IMR-90 (cell line): ENCODE measurements at regions not wholly inside any gene's neighbourhood (a gene's known extent, or its start where the extent isn't known, plus 50 kb on each side); places are given as distances from the start of the nearest gene placed in this dataset.

Experiments used
- ATAC-seq: fragments of 200-7000 bp; cut with Tn5 transposase; 2 replicates; pipeline ENCODE4 v1.9.1; 2020; ENCODE audit warnings: low read depth, mild to moderate bottlenecking, moderate library complexity
- BruUV-seq: library from RNA; stranded (reverse); fragments of 400-500 nt; replicated peaks from 2 replicates; lab custom pipeline; 2021; lab: Mats Ljungman, UMichigan
- CTCF ChIA-PET: fragments of 300-600 bp; formaldehyde crosslinking; extraction: SDS; loops from one replicate; lab custom pipeline; 2021; ENCODE audit warnings: antibody characterized with exemption; lab: Yijun Ruan, JAX
- POLR2A ChIA-PET: fragments of 300-600 bp; sonication (Branson Sonifier 250); formaldehyde crosslinking; loops from one replicate; lab custom pipeline; 2022; ENCODE audit warnings: antibody characterized with exemption; ENCODE audit not compliant: unreplicated experiment; lab: Charles Lee
- DNase-seq: peaks from one replicate; pipeline ENCODE4 v3.0.0; 2013
- H2AFZ ChIP-seq: replicated peaks from 2 replicates; pipeline ENCODE3; 2013; ENCODE audit warnings: low read length, mild to moderate bottlenecking; ENCODE audit not compliant: poor library complexity
- H2AK5ac ChIP-seq: 2 replicates; pipeline ENCODE4 v1.6.1; 2013; ENCODE audit warnings: low read depth, low read length, inconsistent platforms
- H2AK9ac ChIP-seq: replicated peaks from 2 replicates; pipeline ENCODE3; 2013; ENCODE audit warnings: mild to moderate bottlenecking, low read depth, low read length, moderate library complexity; ENCODE audit not compliant: poor library complexity
- H2BK120ac ChIP-seq: 2 replicates; pipeline ENCODE4 v1.6.1; 2013; ENCODE audit warnings: low read depth, low read length, inconsistent platforms
- H2BK15ac ChIP-seq: 3 replicates; pipeline ENCODE4 v1.6.1; 2013; ENCODE audit warnings: low read depth, low read length, inconsistent platforms
- H2BK20ac ChIP-seq: 2 replicates; pipeline ENCODE4 v1.6.1; 2013; ENCODE audit warnings: low read depth, mild to moderate bottlenecking, inconsistent platforms, low read length, moderate library complexity
- H2BK5ac ChIP-seq: 2 replicates; pipeline ENCODE4 v1.6.1; 2013; ENCODE audit warnings: mild to moderate bottlenecking, low read depth, low read length, inconsistent platforms; ENCODE audit not compliant: poor library complexity, severe bottlenecking
- H3K14ac ChIP-seq: replicated peaks from 2 replicates; pipeline ENCODE4 v1.6.1; 2013; ENCODE audit warnings: low read depth, low read length, inconsistent platforms
- H3K18ac ChIP-seq: 2 replicates; pipeline ENCODE4 v1.6.1; 2013; ENCODE audit warnings: low read depth, low read length, control low read depth
- H3K23ac ChIP-seq: 2 replicates; pipeline ENCODE4 v1.6.1; 2013; ENCODE audit warnings: low read depth, low read length, inconsistent platforms
- H3K27ac ChIP-seq: 2 replicates; pipeline ENCODE4 v1.5.1; 2013; ENCODE audit warnings: mild to moderate bottlenecking, control low read depth, low read length; ENCODE audit not compliant: insufficient read depth
- H3K27me3 ChIP-seq: 2 replicates; pipeline ENCODE4 v1.6.1; 2013; ENCODE audit warnings: low read length; ENCODE audit not compliant: control insufficient read depth, insufficient read depth
- H3K36me3 ChIP-seq: 2 replicates; pipeline ENCODE4 v1.6.1; 2013; ENCODE audit warnings: low read length, mixed read lengths; ENCODE audit not compliant: control insufficient read depth, insufficient read depth
- H3K4ac ChIP-seq: 2 replicates; pipeline ENCODE4 v1.6.1; 2013; ENCODE audit warnings: low read depth, low read length, inconsistent platforms
- H3K4me1 ChIP-seq: 2 replicates; pipeline ENCODE4 v1.6.1; 2013; ENCODE audit warnings: low read length, mixed read lengths; ENCODE audit not compliant: control insufficient read depth, insufficient read depth
- H3K4me2 ChIP-seq: 2 replicates; pipeline ENCODE4 v1.6.1; 2013; ENCODE audit warnings: low read depth, mild to moderate bottlenecking, control low read depth, low read length, moderate library complexity
- H3K4me3 ChIP-seq: 2 replicates; pipeline ENCODE4 v1.5.1; 2013; ENCODE audit warnings: low read depth, mild to moderate bottlenecking, control low read depth, low read length, moderate library complexity; ENCODE audit not compliant: insufficient read depth
- H3K56ac ChIP-seq: 2 replicates; pipeline ENCODE4 v1.6.1; 2013; ENCODE audit warnings: low read length, inconsistent platforms; ENCODE audit not compliant: insufficient read depth; ENCODE audit errors: extremely low read depth
- H3K79me1 ChIP-seq, 2 experiments: 2 replicates each; pipeline ENCODE4 v1.6.1; 2013; ENCODE audit warnings: low read length in 2 of 2, inconsistent platforms in 1 of 2, low read depth in 1 of 2
- H3K9ac ChIP-seq: 2 replicates; pipeline ENCODE4 v1.6.1; 2013; ENCODE audit warnings: low read depth, low read length, control low read depth
- H3K9me1 ChIP-seq: 2 replicates; pipeline ENCODE4 v1.6.1; 2013; ENCODE audit warnings: low read length, inconsistent platforms; ENCODE audit not compliant: insufficient read depth
- H3K9me3 ChIP-seq: 2 replicates; pipeline ENCODE4 v1.6.1; 2013; ENCODE audit warnings: low read length; ENCODE audit not compliant: control insufficient read depth, insufficient read depth
- H4K20me1 ChIP-seq: 2 replicates; pipeline ENCODE4 v1.6.1; 2013; ENCODE audit warnings: low read length, inconsistent platforms; ENCODE audit not compliant: insufficient read depth
- H4K5ac ChIP-seq: 2 replicates; pipeline ENCODE4 v1.6.1; 2013; ENCODE audit warnings: mild to moderate bottlenecking, low read depth, low read length, control low read depth
- H4K8ac ChIP-seq, 2 experiments: 2 replicates each; pipeline ENCODE4 v1.6.1; 2013; ENCODE audit warnings: low read depth in 2 of 2, low read length in 2 of 2, control low read depth in 1 of 2, inconsistent platforms in 1 of 2
- H4K91ac ChIP-seq: 2 replicates; pipeline ENCODE4 v1.6.1; 2013; ENCODE audit warnings: low read depth, low read length, inconsistent platforms; ENCODE audit not compliant: insufficient read depth
- BHLHE40 ChIP-seq: fragments of 150-350 bp; IDR thresholded peaks from 2 replicates; pipeline ENCODE4 v1.6.1; 2016; ENCODE audit warnings: mild to moderate bottlenecking, low read depth, low read length
- CEBPB ChIP-seq: IDR thresholded peaks from 2 replicates; pipeline ENCODE4 v1.6.1; 2012; ENCODE audit warnings: low read depth, low read length, improper control_type of control experiment
- MAFK ChIP-seq: IDR thresholded peaks from 2 replicates; pipeline ENCODE4 v1.6.1; 2012; ENCODE audit warnings: low read depth, low read length, improper control_type of control experiment
- MAZ ChIP-seq: IDR thresholded peaks from 2 replicates; pipeline ENCODE4 v1.6.1; 2012; ENCODE audit warnings: low read depth, mild to moderate bottlenecking, low read length, improper control_type of control experiment, moderate library complexity, borderline replicate concordance
- MXI1 ChIP-seq: IDR thresholded peaks from 2 replicates; pipeline ENCODE4 v1.6.1; 2012; ENCODE audit warnings: low read depth, mild to moderate bottlenecking, low read length, moderate library complexity, borderline replicate concordance
- POLR2A ChIP-seq: IDR thresholded peaks from 2 replicates; pipeline ENCODE4 v1.6.1; 2012; ENCODE audit warnings: mild to moderate bottlenecking, low read depth, low read length
- RAD21 ChIP-seq: IDR thresholded peaks from 2 replicates; pipeline ENCODE4 v1.6.1; 2012; ENCODE audit warnings: low read length, improper control_type of control experiment
- RCOR1 ChIP-seq: IDR thresholded peaks from 2 replicates; pipeline ENCODE4 v1.6.1; 2012; ENCODE audit warnings: mild to moderate bottlenecking, low read length, improper control_type of control experiment; ENCODE audit not compliant: insufficient replicate concordance
- RFX5 ChIP-seq: IDR thresholded peaks from 2 replicates; pipeline ENCODE4 v1.8.0; 2012; ENCODE audit warnings: low read depth, mild to moderate bottlenecking, low read length, moderate library complexity
- WGBS, 2 experiments: methylation state at CpG; one replicate each; pipeline versions ENCODE4 v1.1.5 to v1.1.7; 2013; ENCODE audit warnings: missing lambda C conversion rate in 2 of 2; ENCODE audit not compliant: insufficient read length in 1 of 2; ENCODE audit errors: extremely low coverage in 2 of 2; 5-methylcytosine and 5-hydroxymethylcytosine counted together
- dilution Hi-C: fragments of 300-500 bp; cut with HindIII; formaldehyde crosslinking; loops from one replicate; pipeline ENCODE4 v1.14.3; 2018; ENCODE audit warnings: low sequenced_read_pairs; ENCODE audit not compliant: unreplicated experiment
- in situ Hi-C: fragments of 300-500 bp; cut with MboI; formaldehyde crosslinking; loops from 3 replicates; pipeline ENCODE4 v1.14.3; 2019; ENCODE audit warnings: low sequenced_read_pairs, inconsistent platforms, mixed read lengths
- intact Hi-C: fragments of 100-400 bp; cut with micrococcal nuclease; formaldehyde crosslinking; loops from 2 replicates; pipeline ENCODE4 v1.10.0; 2022
- TF ChIP-seq, protein P1 (sequence below): conservative IDR thresholded peaks from 2 replicates; pipeline ENCODE4 v1.5.1; 2012; ENCODE audit warnings: mild to moderate bottlenecking, low read depth, low read length, improper control_type of control experiment
- TF ChIP-seq, protein P2 (sequence below): fragments of 150-350 bp; IDR thresholded peaks from 2 replicates; pipeline ENCODE4 v1.6.1; 2017; ENCODE audit warnings: mild to moderate bottlenecking, antibody characterized with exemption, low read length, low read depth
- TF ChIP-seq, protein P3 (sequence below): fragments of 150-350 bp; IDR thresholded peaks from 2 replicates; pipeline ENCODE4 v1.6.1; 2016; ENCODE audit warnings: low read depth, mild to moderate bottlenecking, low read length, moderate library complexity, borderline replicate concordance

DNA sequence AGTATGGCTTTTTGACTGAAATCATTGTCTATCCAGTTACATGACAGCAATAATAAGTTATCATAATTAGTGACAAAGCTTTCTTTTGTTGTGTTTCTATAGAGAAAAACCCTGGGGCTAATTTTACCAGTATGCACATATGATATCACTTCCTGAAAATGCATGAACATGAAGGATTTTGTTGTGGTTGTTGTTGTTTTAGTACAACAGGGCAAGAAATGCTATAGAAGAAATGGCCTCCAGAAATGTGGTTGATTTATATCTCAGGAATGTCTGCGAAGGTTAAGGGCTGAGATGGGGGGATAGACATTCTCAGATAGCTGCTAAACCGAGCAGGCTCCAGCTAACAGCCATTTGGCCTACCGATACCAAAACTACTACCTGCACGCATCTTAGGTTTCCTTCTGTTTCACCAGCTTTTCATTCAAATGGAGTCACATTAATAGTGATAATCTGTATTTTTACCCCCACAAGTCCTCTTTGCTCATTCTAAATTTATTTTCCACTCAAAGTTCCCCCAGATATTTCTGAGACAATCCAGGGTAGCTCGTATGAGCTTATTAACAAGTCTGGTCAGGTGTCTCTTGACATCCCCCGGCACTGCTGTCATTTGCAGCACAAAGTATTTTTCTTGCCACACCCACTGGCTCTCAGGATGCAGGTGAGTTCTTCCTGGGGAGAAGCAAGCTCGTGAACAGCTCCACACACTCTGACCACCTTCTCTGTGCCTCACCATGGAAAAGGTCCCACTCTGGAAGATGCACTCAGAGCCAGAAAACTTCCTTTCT is 232.4 kb upstream of the GAS1 start:
- Histone ChIP-seq H4K91ac (no peak overlapping the region), H3K14ac (no peak overlapping the region), H3K56ac (no peak overlapping the region), H3K9me3 (no peaks in the 10 kb centered on the region; the same call in 1 of the 2 replicates), H3K4me3 (no peak overlapping the region), H3K18ac (no peak overlapping the region), H4K20me1 (no peaks in the 10 kb centered on the region), H3K36me3 (no peaks in the 10 kb centered on the region), H3K9ac (no peak overlapping the region), H2BK120ac (no peak overlapping the region), H3K9me1 (no peaks in the 10 kb centered on the region), H2AK9ac (no peak overlapping the region), H4K5ac (no peak overlapping the region), H3K23ac (no peak overlapping the region), H3K79me1 (no peaks in the 10 kb centered on the region), H2AFZ (no peak overlapping the region), H3K27me3 (no peaks in the 10 kb centered on the region), H3K4ac (no peak overlapping the region), H2BK5ac (no peak overlapping the region), H3K27ac (no peak overlapping the region), H2BK20ac (no peak overlapping the region), H3K4me2 (no peak overlapping the region), H3K4me1 (peaks cover 4% of the 10 kb centered on the region; the same call in 1 of the 2 replicates), H2BK15ac (no peak overlapping the region), H2AK5ac (no peak overlapping the region), H4K8ac (no peak overlapping the region)
- POLR2A ChIA-PET, result no interaction called here
- in situ Hi-C loops (no loop called here), intact Hi-C loops (no loop called here), dilution Hi-C loops (no loop called here)
- no peak for TF ChIP-seq MXI1
- TF ChIP-seq MAZ, result no peak
- TF ChIP-seq CEBPB, result no peak
- no peak for TF ChIP-seq RCOR1
- TF ChIP-seq, protein P1, sequence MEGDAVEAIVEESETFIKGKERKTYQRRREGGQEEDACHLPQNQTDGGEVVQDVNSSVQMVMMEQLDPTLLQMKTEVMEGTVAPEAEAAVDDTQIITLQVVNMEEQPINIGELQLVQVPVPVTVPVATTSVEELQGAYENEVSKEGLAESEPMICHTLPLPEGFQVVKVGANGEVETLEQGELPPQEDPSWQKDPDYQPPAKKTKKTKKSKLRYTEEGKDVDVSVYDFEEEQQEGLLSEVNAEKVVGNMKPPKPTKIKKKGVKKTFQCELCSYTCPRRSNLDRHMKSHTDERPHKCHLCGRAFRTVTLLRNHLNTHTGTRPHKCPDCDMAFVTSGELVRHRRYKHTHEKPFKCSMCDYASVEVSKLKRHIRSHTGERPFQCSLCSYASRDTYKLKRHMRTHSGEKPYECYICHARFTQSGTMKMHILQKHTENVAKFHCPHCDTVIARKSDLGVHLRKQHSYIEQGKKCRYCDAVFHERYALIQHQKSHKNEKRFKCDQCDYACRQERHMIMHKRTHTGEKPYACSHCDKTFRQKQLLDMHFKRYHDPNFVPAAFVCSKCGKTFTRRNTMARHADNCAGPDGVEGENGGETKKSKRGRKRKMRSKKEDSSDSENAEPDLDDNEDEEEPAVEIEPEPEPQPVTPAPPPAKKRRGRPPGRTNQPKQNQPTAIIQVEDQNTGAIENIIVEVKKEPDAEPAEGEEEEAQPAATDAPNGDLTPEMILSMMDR, result no peak
- TF ChIP-seq MAFK, result no peak
- TF ChIP-seq POLR2A, result no peak
- TF ChIP-seq, protein P2, sequence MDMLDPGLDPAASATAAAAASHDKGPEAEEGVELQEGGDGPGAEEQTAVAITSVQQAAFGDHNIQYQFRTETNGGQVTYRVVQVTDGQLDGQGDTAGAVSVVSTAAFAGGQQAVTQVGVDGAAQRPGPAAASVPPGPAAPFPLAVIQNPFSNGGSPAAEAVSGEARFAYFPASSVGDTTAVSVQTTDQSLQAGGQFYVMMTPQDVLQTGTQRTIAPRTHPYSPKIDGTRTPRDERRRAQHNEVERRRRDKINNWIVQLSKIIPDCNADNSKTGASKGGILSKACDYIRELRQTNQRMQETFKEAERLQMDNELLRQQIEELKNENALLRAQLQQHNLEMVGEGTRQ, result no peak
- no peak for TF ChIP-seq BHLHE40
- TF ChIP-seq, protein P3, sequence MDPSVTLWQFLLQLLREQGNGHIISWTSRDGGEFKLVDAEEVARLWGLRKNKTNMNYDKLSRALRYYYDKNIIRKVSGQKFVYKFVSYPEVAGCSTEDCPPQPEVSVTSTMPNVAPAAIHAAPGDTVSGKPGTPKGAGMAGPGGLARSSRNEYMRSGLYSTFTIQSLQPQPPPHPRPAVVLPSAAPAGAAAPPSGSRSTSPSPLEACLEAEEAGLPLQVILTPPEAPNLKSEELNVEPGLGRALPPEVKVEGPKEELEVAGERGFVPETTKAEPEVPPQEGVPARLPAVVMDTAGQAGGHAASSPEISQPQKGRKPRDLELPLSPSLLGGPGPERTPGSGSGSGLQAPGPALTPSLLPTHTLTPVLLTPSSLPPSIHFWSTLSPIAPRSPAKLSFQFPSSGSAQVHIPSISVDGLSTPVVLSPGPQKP, result no peak
- TF ChIP-seq RFX5, result no peak
- no peak for TF ChIP-seq RAD21
- ATAC-seq (no peak), DNase-seq (no peak)
- WGBS, 2 experiments, result 88% methylated on average over 1 of the region's 7 CpGs; no CpG with 5 or more reads in 1 of the 2 experiments
- BruUV-seq, result no TSS peak
- CTCF ChIA-PET, result interaction anchor here (0.9 kb wide), 1 partner anchor 14 kb away, joined by 3 read pairs; no protein-coding TSS in a partner anchor
